Effector CD8-positive, alpha-beta T cell (primary cell): ENCODE measurements at regions not wholly inside any gene's neighbourhood (a gene's known extent, or its start where the extent isn't known, plus 50 kb on each side); places are given as distances from the start of the nearest gene placed in this dataset.

Experiments
- DNase-seq: peaks from one replicate; lab custom pipeline; 2025; lab: John Stamatoyannopoulos, UW

DNA sequence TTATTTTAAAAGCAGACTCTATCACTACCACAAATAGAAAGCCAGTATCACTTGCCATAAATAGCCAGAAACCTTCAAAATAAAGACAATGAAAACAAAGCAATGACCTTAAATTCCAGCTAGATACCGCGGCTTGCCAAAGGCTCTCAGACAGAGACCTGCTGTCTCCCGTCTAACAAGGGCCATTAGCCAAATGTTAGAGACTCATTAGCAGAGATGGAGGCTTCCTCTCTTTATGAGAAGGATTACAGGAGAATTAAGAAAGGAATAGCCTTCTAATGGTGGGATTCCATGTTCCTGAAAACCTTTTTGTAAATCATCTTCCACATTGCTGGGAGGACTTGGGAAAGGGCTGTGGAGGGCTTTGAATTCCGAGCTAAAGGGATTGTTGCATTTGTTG, 206.7 kb downstream of the AACS start:
- no peak for DNase-seq

- DNase-seq = no peak
Observed at GRCh38 chr12:125272383-125272933, 207.2 kb downstream of the AACS start.

- no peak for DNase-seq
Observed at GRCh38 chr12:125276567-125276966, 211.3 kb downstream of the AACS start.

DNA sequence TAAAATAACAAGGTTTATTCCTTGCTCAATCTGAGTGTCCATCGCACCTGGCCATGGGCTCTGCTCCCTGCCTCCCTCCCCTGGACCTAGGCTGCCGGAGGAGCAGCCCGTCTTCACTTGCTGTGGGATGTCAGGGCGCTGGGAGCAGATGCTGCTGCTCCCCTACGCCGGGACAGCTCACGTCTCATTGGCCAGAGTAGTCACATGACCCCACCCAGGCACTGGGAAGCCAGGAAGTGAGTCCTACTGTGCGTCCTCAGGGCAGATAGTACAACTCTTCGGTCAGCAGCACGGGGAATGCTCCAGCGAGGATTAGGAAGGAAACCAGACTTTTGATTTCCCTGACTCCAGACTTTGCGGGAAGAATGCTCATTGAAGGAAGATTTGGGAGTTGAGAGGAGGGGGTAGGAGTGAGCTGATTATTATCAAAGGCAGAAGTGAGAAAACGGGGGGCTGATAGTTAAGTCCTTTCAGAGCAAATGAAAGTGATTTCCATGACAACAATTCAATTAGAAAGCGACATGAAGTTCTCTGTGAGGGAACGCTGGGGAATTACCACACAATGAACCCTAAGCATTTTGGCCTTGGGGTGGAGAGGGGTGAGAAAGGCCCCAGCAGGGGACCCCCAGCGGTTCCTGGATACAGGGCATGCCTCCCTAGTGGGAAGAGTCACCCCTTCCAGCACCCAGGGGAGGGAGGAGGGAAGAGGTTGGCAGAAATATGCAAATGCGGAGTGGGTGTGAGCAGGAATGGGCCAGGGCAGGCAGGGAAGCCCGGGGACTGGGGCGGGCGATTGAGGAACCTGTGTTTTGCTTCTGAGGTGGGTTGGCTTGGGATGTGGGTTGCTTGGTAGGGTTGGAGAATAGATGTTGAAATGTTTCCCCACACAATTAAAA, 215.5 kb downstream of the AACS start:
- DNase-seq = no peak

- no peak for DNase-seq
Observed at GRCh38 chr12:125282921-125283320, 217.7 kb downstream of the AACS start.

- DNase-seq = no peak
Observed at GRCh38 chr12:125283521-125283920, 218.3 kb downstream of the AACS start.

GRCh38 chr12:125284087-125284486, 218.9 kb downstream of the AACS start:
- no peak for DNase-seq

DNA sequence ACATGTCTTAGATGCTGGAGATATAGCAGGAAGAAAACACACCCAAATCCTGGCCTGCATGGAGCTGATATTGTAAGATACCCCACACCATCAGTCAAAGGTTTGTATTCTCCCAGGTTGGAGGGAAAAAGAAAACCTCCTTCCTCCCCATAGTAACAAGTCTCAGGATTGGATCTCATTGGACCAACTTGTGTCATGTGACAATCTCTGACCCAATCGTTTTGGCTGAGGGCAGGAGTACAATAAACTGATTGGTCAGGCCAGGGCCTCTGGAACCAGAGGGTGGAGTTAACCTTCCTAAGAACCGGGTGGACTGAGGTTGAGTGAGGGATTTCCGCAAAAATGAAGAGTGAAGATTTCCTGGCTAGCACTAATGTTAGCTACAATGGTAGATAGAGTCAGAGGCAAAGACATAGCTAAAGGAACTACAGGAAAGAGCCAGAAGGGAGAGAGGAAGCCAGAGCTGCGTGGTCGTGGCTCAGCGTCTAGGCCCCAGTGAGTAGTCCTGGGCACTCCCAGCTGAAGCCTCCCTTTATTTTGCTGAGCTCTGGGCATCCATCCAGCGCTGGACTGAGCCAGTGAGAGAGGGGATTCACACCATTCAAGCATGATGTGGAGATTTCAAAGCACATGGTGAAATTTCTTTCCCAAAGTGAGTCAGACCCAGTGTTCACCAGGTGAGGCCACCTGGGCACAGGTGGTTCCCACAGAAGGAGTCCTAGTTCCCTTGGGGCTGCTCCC, 219.9 kb downstream of the AACS start:
- no peak for DNase-seq

DNA sequence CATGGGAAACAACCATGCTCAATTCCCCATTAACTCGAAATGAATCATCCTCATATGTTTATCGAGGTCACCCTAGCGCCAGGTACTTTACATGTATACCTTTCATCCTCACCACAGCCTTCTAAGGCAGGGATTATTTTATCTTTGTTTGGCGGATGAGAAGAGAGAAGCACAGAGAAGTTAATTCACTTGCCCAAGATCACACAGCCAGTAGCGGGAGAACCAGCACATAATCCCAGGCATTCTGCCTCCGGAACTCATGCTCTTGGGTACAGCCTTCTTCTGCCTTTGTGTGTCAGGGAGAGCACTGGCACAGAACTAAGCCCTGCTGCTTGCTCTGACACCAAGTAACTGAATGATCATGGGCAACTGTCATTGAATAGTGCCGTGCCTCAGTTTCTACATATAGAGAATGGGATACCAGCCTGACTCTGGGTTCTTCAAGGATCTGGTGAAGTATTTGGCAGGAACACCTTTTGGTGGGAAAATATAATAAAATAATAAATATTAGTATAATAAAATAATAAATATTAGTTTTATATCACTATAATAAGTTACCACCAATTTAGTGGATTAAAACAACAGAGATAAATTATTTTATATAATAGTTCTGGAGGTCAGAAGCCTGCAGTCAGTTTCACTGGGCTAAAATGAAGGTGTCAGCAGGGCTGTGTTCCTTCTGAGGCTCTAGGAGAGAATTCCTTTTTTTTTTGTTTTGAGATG, 220.9 kb downstream of the AACS start:
- DNase-seq = no peak

DNA sequence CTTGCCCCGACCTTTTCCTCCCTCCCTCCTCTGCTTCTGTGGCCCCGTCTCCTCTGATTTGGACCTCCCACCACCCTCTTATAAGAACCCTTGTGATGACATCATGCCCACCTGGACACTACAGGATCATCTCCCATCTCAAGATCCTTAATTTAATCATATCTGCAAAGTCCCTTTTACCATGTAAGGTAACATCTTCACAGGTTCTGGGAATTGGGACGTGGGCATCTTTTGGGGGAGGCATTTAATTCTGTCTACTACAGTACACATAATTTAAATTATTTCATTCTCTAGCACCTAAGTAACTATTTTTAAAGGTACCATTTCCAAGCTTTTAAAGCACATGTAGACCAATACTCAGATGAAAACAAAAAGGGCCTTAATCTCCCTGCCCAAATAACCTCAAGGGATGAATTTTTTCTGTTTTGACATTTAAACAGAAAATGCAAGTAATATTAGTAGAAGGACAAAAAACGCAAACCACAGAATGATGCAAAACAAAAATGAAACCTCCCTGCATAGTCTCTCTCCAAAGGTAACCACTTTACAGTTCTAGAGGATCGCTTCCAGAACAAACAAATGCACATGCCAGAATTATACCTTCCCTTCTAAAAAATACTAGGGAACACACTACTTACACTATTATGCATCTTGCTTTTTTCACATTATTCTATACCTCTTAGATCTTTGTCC, 222.1 kb downstream of the AACS start:
- DNase-seq = no peak

- DNase-seq = no peak
Observed at GRCh38 chr12:125288931-125289928, 224.0 kb downstream of the AACS start.

DNA sequence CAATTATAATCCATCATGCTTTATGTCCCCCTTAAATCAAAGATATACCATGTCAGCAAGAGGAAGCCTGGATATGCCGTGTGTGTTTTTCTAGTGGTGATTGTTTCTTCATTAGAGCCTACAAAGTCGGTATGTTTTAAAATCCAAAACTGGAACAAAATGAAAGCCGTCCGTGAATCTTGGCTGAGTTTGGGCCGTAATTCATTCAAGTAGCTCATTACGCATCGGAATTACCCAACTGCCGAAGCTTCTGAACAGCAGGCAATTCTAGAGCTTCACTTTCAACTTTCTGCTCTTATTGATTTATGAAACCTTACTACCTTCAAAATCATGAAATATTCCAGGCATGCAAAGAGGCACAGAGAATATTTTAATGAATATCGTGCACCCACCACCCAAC, 224.7 kb downstream of the AACS start:
- DNase-seq = no peak

- DNase-seq = no peak
Observed at GRCh38 chr12:125292700-125293099, 227.5 kb downstream of the AACS start.

GRCh38 chr12:125295550-125295949, 230.3 kb downstream of the AACS start:
- no peak for DNase-seq

- DNase-seq = no peak
Observed at GRCh38 chr12:125296701-125297100, 231.5 kb downstream of the AACS start.

DNA sequence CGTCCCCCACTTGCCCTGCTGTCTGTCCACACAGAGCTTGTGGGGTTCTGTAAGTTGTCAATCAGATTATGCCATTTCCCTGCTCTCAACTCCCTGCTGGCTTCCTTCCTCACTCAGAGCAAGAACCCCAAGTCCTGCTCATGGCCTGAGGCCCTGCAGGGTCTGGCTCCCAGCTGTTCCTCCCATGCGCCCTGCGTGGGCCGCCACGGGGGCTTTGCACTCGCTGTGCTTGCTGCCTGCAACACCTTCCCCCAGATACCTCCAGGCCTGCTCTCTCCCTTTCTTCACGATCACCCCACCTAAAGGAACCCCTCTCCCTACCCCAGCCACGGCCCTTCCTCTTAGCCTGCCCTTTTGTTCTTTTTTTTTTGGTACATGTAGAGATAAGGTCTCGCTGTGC, 234.6 kb downstream of the AACS start:
- DNase-seq = no peak

- no peak for DNase-seq
Observed at GRCh38 chr12:125300249-125300648, 235.0 kb downstream of the AACS start.

DNA sequence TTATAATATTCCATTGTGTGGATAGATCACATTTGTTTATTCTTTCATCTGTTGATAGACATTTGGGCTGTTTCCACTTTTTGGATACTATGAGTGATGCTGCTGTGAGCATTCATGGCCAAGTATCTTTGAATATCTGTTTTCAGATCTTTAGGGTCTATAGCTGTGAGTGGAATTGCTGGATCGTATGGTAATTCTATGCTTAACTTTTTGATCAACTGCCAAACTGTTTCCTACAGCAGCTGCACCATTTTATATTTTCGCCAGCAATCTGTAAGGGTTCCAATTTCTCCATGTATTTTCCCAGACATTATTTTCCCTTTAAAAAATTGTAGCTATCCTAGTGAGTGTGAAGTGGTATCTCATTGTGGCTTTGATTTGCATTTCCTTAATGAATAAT, 238.1 kb downstream of the AACS start:
- no peak for DNase-seq

GRCh38 chr12:125304029-125304428, 238.8 kb downstream of the AACS start:
- no peak for DNase-seq

- no peak for DNase-seq
Observed at GRCh38 chr12:125305231-125305630, 240.0 kb downstream of the AACS start.
